CD4-positive, alpha-beta T cell (primary cell): ENCODE measurements at regions not wholly inside any gene's neighbourhood (a gene's known extent, or its start where the extent isn't known, plus 50 kb on each side); places are given as distances from the start of the nearest gene placed in this dataset.

Experiments used
- ATAC-seq: fragments of 200-7000 bp; cut with Tn5 transposase; one replicate; pipeline ENCODE4 v1.10.0; 2022; ENCODE audit warnings: mild to moderate bottlenecking; ENCODE audit not compliant: poor library complexity
- CTCF ChIA-PET: fragments of 350-600 bp; sonication (Branson Sonifier 250); formaldehyde crosslinking; loops from one replicate; lab custom pipeline; 2021; ENCODE audit warnings: antibody characterized with exemption, inconsistent platforms; lab: Charles Lee
- POLR2A ChIA-PET: fragments of 350-600 bp; sonication (Branson Sonifier 250); formaldehyde crosslinking; loops from one replicate; lab custom pipeline; 2021; ENCODE audit warnings: antibody characterized with exemption, inconsistent platforms; lab: Charles Lee
- DNase-seq, 14 experiments: peaks; one replicate each; pipeline ENCODE4 v3.0.0-alpha.2; 2013 to 2020; ENCODE audit warnings: mixed read lengths in 2 of 14
- H3K27ac ChIP-seq, 2 donors: one replicate each; pipeline versions ENCODE4 v1.5.1 to v1.7.0; 2013; ENCODE audit warnings: low read length in 2 of 2, low read depth in 1 of 2, mild to moderate bottlenecking in 1 of 2
- H3K27me3 ChIP-seq, 2 experiments: 1 replicate in 1 of 2; 2 replicates in 1 of 2; pipeline versions ENCODE4 v1.6.1 to v1.7.0; 2013; ENCODE audit warnings: low read length in 2 of 2, control low read depth in 1 of 2, mild to moderate bottlenecking in 1 of 2, moderate library complexity in 1 of 2; ENCODE audit not compliant: insufficient read depth in 2 of 2, control insufficient read depth in 1 of 2
- H3K36me3 ChIP-seq: one replicate; pipeline ENCODE4 v1.6.1; 2013; ENCODE audit warnings: low read length, control low read depth; ENCODE audit not compliant: insufficient read depth
- H3K4me1 ChIP-seq: one replicate; pipeline ENCODE4 v1.6.1; 2013; ENCODE audit warnings: low read length, control low read depth; ENCODE audit not compliant: insufficient read depth
- H3K4me3 ChIP-seq: one replicate; pipeline ENCODE4 v1.5.1; 2013; ENCODE audit warnings: mild to moderate bottlenecking, low read length, moderate library complexity
- H3K9me3 ChIP-seq, 2 experiments: 1 replicate in 1 of 2; 2 replicates in 1 of 2; pipeline versions ENCODE4 v1.6.1 to v1.7.0; 2013; ENCODE audit warnings: low read length in 2 of 2, mild to moderate bottlenecking in 2 of 2, control low read depth in 1 of 2, moderate library complexity in 1 of 2; ENCODE audit not compliant: control insufficient read depth in 1 of 2, insufficient read depth in 1 of 2
- H3K27ac Mint-ChIP-seq: one replicate; pipeline ENCODE4 v1.8.0; 2020; ENCODE audit warnings: mixed read lengths
- H3K27me3 Mint-ChIP-seq: one replicate; pipeline ENCODE4 v1.8.0; 2021; ENCODE audit warnings: mixed read lengths
- H3K36me3 Mint-ChIP-seq: one replicate; pipeline ENCODE4 v1.8.0; 2021; ENCODE audit warnings: low read depth, mixed read lengths
- H3K4me1 Mint-ChIP-seq: one replicate; pipeline ENCODE4 v1.8.0; 2021; ENCODE audit warnings: low read depth, mixed read lengths
- H3K4me3 Mint-ChIP-seq: one replicate; pipeline ENCODE4 v1.8.0; 2020; ENCODE audit warnings: mild to moderate bottlenecking, mixed read lengths
- H3K9me3 Mint-ChIP-seq: one replicate; pipeline ENCODE4 v1.8.0; 2020; ENCODE audit warnings: mixed read lengths
- intact Hi-C, 2 experiments: fragments of 100-400 bp; cut with DNase I in 1 of 2; cut with micrococcal nuclease in 1 of 2; formaldehyde crosslinking; loops; one replicate each; pipeline versions ENCODE4 v1.15.1 to v1.9.0; 2023 to 2025; cut with DNase I, micrococcal nuclease
- TF ChIP-seq, protein P1 (sequence below): fragments of 200-600 bp; IDR thresholded peaks from one replicate; pipeline ENCODE4 v1.8.0; 2022; ENCODE audit warnings: antibody characterized with exemption, mild to moderate bottlenecking

DNA sequence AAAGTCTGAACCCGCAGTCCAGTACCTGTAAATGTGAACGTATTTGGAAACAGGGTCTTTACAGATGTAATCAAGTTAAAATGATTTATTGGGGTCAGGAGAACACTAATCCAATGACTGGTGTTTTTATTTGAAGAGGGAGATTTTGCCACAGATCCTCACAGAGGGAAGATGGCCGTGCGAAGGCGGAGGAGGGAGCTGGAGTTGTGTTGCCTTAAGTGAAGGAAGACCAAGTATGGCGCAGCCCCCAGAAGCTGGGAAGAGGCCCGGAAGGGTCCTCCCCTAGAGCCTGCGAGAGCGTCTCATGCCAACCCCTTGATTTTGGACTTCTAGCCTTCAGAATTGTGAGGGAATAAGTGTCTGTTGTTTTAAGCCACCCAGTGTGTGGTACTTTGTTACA, 102.8 kb upstream of the NUDT4 start:
- Histone ChIP-seq H3K27ac (no peak overlapping the region), H3K4me3 (no peak overlapping the region), H3K4me1 (peaks cover 4% of the 10 kb centered on the region), H3K27me3 (peaks cover 0 to 2% of the 10 kb centered on the region in 2 experiments), H3K36me3 (no peaks in the 10 kb centered on the region), H3K9me3 (no peaks in the 10 kb centered on the region)
- CTCF ChIA-PET = no interaction called here
- Mint-ChIP-seq H3K27ac (no peak overlapping the region), H3K27me3 (no peaks in the 10 kb centered on the region), H3K4me3 (no peak overlapping the region), H3K36me3 (no peaks in the 10 kb centered on the region), H3K9me3 (no peaks in the 10 kb centered on the region), H3K4me1 (peaks cover 15% of the 10 kb centered on the region)
- no peak for ATAC-seq
- POLR2A ChIA-PET = no interaction called here
- TF ChIP-seq, protein P1, sequence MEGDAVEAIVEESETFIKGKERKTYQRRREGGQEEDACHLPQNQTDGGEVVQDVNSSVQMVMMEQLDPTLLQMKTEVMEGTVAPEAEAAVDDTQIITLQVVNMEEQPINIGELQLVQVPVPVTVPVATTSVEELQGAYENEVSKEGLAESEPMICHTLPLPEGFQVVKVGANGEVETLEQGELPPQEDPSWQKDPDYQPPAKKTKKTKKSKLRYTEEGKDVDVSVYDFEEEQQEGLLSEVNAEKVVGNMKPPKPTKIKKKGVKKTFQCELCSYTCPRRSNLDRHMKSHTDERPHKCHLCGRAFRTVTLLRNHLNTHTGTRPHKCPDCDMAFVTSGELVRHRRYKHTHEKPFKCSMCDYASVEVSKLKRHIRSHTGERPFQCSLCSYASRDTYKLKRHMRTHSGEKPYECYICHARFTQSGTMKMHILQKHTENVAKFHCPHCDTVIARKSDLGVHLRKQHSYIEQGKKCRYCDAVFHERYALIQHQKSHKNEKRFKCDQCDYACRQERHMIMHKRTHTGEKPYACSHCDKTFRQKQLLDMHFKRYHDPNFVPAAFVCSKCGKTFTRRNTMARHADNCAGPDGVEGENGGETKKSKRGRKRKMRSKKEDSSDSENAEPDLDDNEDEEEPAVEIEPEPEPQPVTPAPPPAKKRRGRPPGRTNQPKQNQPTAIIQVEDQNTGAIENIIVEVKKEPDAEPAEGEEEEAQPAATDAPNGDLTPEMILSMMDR = no peak
- no peak for DNase-seq
- intact Hi-C loops = no loop called here

DNA sequence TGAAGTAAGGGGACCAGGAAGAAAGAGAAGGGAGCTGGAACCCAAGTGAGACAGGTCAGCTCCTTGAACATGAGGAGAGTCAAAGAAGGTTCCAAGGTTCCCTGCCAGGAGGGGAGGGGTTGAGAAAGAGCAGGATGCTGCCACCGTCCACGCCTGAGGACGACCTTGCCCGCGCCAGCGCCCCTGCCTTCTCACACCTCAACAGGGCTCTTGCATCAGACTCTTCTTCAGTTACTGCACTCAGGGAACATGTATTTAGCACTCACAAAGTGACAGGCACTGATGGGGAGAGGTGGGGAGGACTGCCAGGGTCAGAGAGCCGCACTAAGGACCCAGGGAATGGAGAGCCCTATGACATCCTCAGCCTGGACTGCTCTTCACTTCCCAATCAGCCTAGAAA, 102.1 kb upstream of the NUDT4 start:
- TF ChIP-seq, protein P1 = no peak
- H3K4me1 Mint-ChIP-seq = peaks cover 15% of the 10 kb centered on the region
- Histone ChIP-seq H3K27ac (no peak overlapping the region), H3K36me3 (no peaks in the 10 kb centered on the region), H3K27me3 (peaks cover 0 to 2% of the 10 kb centered on the region in 2 experiments), H3K4me1 (peaks cover 4% of the 10 kb centered on the region), H3K4me3 (no peak overlapping the region), H3K9me3 (no peaks in the 10 kb centered on the region)
- ChIA-PET POLR2A (no interaction called here), CTCF (no interaction called here)
- H3K9me3 Mint-ChIP-seq = no peaks in the 10 kb centered on the region
- H3K36me3 Mint-ChIP-seq = no peaks in the 10 kb centered on the region
- intact Hi-C loops = no loop called here
- H3K27me3 Mint-ChIP-seq = no peaks in the 10 kb centered on the region
- no peak overlapping the region for H3K27ac Mint-ChIP-seq
- no peak for DNase-seq
- ATAC-seq = no peak
- no peak overlapping the region for H3K4me3 Mint-ChIP-seq

DNA sequence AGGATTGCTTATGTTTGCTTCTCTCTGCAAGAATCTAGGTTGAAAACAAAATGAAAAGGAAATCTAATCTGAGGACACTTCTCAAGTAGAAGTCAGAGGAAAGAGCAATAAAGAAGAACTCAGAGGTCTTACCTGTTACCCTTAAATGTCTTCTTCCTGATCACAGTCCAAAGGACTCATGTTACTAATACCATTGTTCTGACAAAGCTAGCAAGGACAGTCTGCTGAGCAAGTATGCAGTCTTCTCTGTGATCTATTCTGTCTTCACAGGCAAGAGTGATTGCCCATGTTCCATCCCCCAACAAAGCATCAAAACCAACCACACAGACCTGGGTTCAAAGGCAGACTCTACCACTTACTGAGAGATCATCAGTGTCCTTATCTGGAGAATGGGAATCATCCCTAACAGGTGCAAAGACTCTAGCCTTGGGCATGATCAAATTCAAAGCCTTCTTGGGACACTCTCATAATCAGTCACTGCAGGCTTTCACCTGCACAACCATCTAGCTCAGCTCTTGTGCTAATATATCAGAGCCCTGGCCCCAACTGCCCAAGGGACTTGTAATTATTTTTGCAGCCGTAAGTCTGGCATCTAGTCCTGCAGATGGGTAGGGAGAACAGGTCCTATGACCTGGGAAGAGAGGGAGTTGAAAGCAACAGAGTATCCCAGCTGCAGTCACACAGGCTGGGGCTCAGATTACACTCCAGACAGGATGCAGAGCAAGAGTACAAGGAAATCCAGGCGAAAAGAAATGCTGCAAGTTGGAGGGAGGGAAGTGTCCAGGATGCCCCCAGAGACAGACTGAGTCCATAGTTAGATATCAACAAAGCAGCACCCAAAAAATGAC, 97.9 kb upstream of the NUDT4 start:
- H3K36me3 Mint-ChIP-seq = no peaks in the 10 kb centered on the region
- no peak overlapping the region for H3K4me3 ChIP-seq
- intact Hi-C loops = no loop called here
- no peaks in the 10 kb centered on the region for H3K9me3 ChIP-seq
- H3K4me3 Mint-ChIP-seq = no peak overlapping the region
- ATAC-seq = no peak
- H3K4me1 Mint-ChIP-seq = peaks cover 4% of the 10 kb centered on the region
- H3K9me3 Mint-ChIP-seq = no peaks in the 10 kb centered on the region
- ChIA-PET CTCF (no interaction called here), POLR2A (interaction anchor here (0.6 kb wide), 1 partner anchor 734 kb away, joined by 3 read pairs; no protein-coding TSS in a partner anchor)
- H3K4me1 ChIP-seq = no peaks in the 10 kb centered on the region
- H3K27me3 ChIP-seq = peaks cover 0 to 2% of the 10 kb centered on the region in 2 experiments
- H3K27ac Mint-ChIP-seq = no peak overlapping the region
- H3K27me3 Mint-ChIP-seq = no peaks in the 10 kb centered on the region
- no peak overlapping the region for H3K27ac ChIP-seq
- no peak for DNase-seq
- TF ChIP-seq, protein P1 = no peak
- H3K36me3 ChIP-seq = no peaks in the 10 kb centered on the region
